ENCODE measurements at regions not wholly inside any gene's neighbourhood (a gene's known extent, or its start where the extent isn't known, plus 50 kb on each side); places are given as distances from the start of the nearest gene placed in this dataset.

DNA sequence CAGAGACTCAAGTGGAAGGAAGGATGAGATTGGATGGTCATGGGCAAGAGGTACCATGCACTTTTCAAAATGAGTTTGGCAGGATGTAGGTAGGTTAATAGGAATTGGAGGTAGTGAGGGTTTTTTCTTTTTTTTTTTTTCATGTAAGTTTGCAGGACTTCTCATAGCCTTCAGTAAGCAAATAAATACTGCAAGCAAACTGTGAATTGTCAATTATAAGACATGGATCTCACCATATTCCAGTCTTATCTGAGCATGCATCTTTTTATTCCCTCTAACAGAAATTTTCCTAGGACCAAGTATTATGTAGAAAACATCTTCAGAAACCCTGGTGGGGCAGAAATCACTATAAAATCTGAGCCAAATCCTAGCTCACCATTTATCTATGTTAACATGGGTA, 584.6 kb upstream of the CDH5 start:
- intact Hi-C loops (cut with micrococcal nuclease), result no loop called here

- intact Hi-C loops (cut with micrococcal nuclease), result no loop called here
Measured at GRCh38 chr16:65781363-65781762, 585.1 kb upstream of the CDH5 start.

- intact Hi-C loops (cut with micrococcal nuclease), result no loop called here
Measured at GRCh38 chr16:65779201-65779600, 587.3 kb upstream of the CDH5 start.

DNA sequence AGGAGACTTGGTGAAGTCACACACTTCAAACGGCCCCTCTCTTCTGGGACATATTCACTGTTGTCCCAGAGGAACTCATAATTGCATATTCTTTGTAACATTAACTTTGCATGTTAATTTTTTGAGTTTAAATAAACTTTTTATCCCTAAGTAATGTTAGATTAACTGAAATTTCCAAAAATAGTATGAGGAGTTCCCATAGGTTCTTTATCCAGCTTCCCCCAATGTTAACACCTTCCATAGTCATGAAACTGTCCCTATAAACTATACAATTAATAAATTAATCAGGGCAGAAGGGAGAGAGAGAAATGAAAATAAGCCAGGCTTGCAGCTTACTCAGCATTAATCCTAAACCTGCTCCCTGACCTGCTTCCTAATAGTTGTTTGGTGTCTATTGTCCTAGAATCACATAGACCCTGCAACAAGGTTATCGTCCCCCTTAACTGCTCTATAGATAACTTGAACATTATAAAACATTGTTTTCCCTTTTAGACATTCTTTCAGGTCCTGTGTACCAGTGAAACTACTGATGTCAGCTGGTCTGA, 589.8 kb upstream of the CDH5 start:
- intact Hi-C loops (cut with micrococcal nuclease), result no loop called here

- intact Hi-C loops (cut with micrococcal nuclease), result no loop called here
Measured at GRCh38 chr16:65775829-65776228, 590.7 kb upstream of the CDH5 start.

- intact Hi-C loops (cut with micrococcal nuclease), result no loop called here
Measured at GRCh38 chr16:65774350-65774749, 592.1 kb upstream of the CDH5 start.

DNA sequence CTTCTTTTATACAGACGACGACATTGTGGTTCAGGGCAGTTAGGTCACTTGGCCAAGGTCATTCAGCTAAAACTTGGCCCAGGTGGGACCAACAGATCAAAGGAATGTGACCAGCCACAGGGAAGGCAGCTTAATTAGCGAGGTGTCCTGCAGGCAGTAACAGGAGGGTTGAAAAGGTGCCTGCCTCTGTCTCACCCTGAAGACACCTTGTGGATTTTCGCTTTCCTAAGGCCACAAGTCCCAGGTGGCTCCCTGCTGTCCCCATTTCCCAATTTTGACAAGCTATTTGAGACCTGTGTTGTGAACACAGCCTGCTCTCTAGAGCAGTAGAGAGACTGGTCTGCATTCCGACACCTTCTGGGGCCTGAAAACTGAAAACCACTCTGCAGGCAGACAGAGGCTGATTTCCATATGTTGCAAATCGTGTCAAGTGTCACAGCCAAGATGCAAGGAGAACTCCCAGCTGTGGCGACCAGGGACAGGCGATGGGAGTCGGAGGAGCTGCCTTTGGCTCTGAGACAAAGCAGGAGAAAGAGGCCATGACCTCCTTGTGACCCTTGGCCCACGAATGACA, 593.1 kb upstream of the CDH5 start:
- intact Hi-C loops (cut with micrococcal nuclease), result no loop called here

GRCh38 chr16:65772134-65772732, 594.3 kb upstream of the CDH5 start:
- intact Hi-C loops (cut with micrococcal nuclease), result no loop called here

DNA sequence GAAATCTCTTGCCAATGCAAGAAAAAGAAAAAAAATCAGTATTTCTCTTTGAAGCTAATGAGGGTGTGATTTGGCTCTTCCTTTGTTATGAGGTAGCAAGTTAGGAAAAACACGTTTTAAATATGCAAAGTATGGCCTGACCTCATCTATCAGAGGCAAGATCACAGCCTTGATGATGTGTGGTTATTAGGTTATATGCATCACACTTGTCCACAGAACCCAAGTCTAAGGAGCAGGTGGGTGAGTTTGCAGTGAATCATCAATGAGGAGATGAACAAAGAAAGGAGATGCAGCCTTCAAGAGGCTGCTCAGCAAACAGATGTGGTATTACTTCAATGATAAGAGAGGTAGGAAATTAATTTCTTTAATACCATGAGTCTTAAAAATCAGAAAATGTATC, 594.8 kb upstream of the CDH5 start:
- intact Hi-C loops (cut with micrococcal nuclease), result no loop called here

DNA sequence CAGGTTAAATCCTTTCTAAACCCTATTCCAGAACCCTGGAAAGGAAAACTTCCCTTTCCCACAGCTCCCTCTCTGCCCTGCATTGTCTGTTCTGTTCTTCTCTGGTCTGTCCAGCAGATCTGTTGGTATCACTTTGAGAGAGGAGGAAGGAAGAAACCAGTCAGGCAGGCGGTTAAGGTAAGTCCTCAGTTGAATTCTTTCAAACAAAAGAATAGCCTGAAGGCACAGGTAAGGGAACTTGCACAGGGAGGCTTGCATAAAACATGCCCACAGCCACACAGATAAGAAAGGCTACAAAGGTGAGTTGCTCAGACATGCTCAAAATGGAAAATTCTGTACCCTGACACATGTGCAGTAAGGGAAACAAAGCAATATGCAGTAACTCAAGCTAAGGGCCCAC, 595.7 kb upstream of the CDH5 start:
- intact Hi-C loops (cut with micrococcal nuclease), result no loop called here

DNA sequence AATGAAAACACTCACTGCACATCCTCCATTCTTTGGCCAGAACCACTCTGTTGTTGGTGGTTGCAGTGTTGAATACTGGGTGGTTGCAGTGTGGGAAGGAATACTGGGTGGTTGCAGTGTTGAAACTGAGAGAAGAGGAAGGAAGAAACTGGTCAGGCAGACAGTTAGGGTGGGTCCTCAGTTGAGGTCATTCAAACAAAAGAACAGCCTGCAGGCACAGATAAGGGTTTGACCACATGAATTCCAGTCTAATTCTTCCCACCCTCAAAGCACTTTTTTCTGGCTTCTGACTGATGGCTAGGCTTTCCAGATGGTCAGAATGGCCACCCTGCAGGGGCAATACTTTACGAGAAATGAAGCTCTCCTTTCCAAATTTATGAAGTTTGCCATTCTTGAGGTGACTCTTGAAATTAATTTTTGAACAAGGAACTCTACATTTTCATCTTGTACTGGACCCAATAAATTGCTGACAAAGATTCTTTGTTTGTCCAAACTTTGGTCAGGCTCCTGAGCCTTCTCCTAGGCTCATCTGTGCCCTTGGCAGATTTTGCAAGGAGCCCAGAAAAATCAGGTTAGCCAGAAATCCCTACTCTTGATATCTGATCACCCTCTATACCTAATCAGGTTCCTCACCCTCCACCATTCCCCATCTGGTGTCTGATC, 596.6 kb upstream of the CDH5 start:
- intact Hi-C loops (cut with micrococcal nuclease), result no loop called here

GRCh38 chr16:65769055-65769465, 597.4 kb upstream of the CDH5 start:
- intact Hi-C loops (cut with micrococcal nuclease), result no loop called here

DNA sequence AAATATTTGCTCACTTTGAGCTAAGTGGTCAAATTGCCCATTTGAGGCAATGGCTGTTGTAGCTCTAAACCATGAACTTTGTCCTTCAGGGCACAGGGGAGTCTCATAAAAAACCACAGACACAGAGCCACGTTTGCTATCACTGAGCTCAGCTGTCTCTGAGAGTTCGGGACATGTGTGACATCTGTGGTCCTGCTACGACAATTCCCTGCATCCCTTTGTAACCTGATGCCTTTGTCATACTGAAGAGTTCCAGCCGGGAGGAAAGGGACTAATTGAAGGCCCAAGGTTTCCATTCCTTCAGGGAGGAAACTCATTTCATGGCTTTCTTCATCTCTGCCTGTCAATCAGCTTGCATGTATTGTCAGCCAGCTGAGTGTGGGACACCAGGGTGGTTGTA, 599.4 kb upstream of the CDH5 start:
- intact Hi-C loops (cut with micrococcal nuclease), result no loop called here

DNA sequence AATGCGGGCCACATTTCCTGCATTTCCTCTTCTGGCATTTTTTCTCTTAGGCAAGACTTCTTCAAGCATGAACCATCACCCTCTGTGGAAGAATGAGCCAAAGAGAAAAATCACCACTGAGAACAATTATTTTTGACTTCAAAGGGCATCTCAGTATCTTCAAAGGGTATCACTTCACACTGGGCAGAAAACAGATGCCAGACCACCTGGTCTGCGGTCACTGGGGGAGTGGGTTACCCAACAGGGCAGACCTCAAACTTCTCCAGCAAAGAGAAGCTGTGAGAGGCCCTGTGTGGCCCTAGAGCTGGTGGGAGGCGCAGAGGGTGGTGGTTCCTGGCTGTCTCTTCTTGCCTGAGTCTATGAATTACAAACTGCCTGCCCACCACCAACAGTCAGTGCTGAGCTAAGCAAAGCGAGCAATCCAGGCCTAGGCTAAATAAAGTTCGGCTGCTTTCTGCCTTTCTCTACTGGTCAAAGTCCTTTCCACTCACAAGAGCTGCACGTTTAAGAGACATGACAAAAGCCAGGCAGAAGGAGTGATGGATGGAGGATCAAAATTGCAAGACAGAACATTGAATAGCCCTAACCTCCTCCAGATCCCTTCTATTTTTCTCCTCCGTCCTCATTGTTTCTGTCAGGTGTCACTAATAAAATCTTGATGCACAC, 602.7 kb upstream of the CDH5 start:
- intact Hi-C loops (cut with micrococcal nuclease), result no loop called here

GRCh38 chr16:65760874-65761273, 605.6 kb upstream of the CDH5 start:
- intact Hi-C loops (cut with micrococcal nuclease), result no loop called here

- intact Hi-C loops (cut with micrococcal nuclease), result no loop called here
Measured at GRCh38 chr16:65758620-65759019, 607.9 kb upstream of the CDH5 start.

DNA sequence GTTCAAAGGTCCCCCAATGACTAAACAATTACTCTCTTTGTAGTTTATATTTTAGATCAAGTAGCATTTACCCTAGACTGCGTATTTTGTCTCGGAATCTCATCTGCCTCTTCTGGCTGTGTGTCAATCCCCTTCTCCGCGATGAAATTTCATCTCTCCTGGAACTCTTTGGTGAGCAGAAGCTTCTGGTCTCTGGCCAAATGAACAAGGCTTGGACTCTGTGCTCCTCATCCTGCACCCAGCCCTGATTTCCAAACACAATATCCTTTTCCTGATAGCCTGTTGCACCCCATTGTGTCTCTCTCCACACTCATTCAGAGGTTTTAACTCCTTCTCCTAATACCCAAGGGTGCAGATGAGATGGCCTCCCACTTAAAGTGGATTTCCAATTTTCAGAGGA, 609.4 kb upstream of the CDH5 start:
- intact Hi-C loops (cut with micrococcal nuclease), result no loop called here

GRCh38 chr16:65756163-65756562, 610.3 kb upstream of the CDH5 start:
- intact Hi-C loops (cut with micrococcal nuclease), result no loop called here

GRCh38 chr16:65754820-65755691, 611.4 kb upstream of the CDH5 start:
- intact Hi-C loops (cut with micrococcal nuclease), result no loop called here

GRCh38 chr16:65752522-65752844, 614.0 kb upstream of the CDH5 start:
- intact Hi-C loops (cut with micrococcal nuclease), result no loop called here
